Nephron (organoid): ENCODE measurements at regions not wholly inside any gene's neighbourhood (a gene's known extent, or its start where the extent isn't known, plus 50 kb on each side); places are given as distances from the start of the nearest gene placed in this dataset.

Experiments
- H3K27ac Mint-ChIP-seq, 3 experiments: 2 replicates each; pipeline ENCODE4 v1.8.0; 2020; ENCODE audit warnings: mixed read lengths in 3 of 3, mild to moderate bottlenecking in 2 of 3, moderate library complexity in 1 of 3
- H3K27me3 Mint-ChIP-seq: 2 replicates; pipeline ENCODE4 v1.8.0; 2021; ENCODE audit warnings: low read depth, mild to moderate bottlenecking, moderate library complexity, mixed read lengths
- H3K36me3 Mint-ChIP-seq: 2 replicates; pipeline ENCODE4 v1.8.0; 2020; ENCODE audit warnings: low read depth, mixed read lengths
- H3K4me1 Mint-ChIP-seq: 2 replicates; pipeline ENCODE4 v1.8.0; 2020; ENCODE audit warnings: mixed read lengths
- H3K4me3 Mint-ChIP-seq, 3 experiments: 2 replicates each; pipeline ENCODE4 v1.8.0; 2020; ENCODE audit warnings: mild to moderate bottlenecking in 3 of 3, mixed read lengths in 3 of 3, moderate library complexity in 2 of 3
- H3K9me3 Mint-ChIP-seq: 2 replicates; pipeline ENCODE4 v1.8.0; 2020; ENCODE audit warnings: mixed read lengths
- CTCF ChIP-seq, 3 experiments: fragments of 200-600 bp; sonication (generic); IDR thresholded peaks; one replicate each; pipeline ENCODE4 v1.5.0; 2021; ENCODE audit warnings: antibody characterized with exemption in 3 of 3; ENCODE audit not compliant: unreplicated experiment in 3 of 3

- TF ChIP-seq CTCF (IDR thresholded peaks at IDR 0.05; ENCODE audit: unreplicated experiment in 3 of 3), result no peak
- H3K27ac Mint-ChIP-seq, result peak overlapping the region; percentile 96 to 98 (median 97)
- peak overlapping the region in 2 of 3 experiments; percentile 7 for H3K4me3 Mint-ChIP-seq
- H3K27me3 Mint-ChIP-seq, result peaks cover 68% of the 10 kb centered on the region
- H3K4me1 Mint-ChIP-seq, result peaks cover 44% of the 10 kb centered on the region
- H3K36me3 Mint-ChIP-seq, result peaks cover 3% of the 10 kb centered on the region
- H3K9me3 Mint-ChIP-seq, result peaks cover 6% of the 10 kb centered on the region
Observed at GRCh38 chr6:41404182-41404845, 68.9 kb downstream of the NCR2 start.

- Mint-ChIP-seq H3K27ac (peak overlapping the region; percentile 78 to 98 (median 79)), H3K36me3 (peaks cover 3% of the 10 kb centered on the region), H3K27me3 (peaks cover 86% of the 10 kb centered on the region), H3K4me1 (peaks cover 56% of the 10 kb centered on the region), H3K9me3 (peaks cover 6% of the 10 kb centered on the region), H3K4me3 (peak overlapping the region in 2 of 3 experiments; percentile 13 to 20)
- TF ChIP-seq CTCF (IDR thresholded peaks at IDR 0.05; ENCODE audit: unreplicated experiment in 3 of 3), result no peak
Observed at GRCh38 chr6:41405941-41406727, 70.7 kb downstream of the NCR2 start.

GRCh38 chr6:41406728-41407489, 71.5 kb downstream of the NCR2 start:
- peaks cover 89% of the 10 kb centered on the region for H3K27me3 Mint-ChIP-seq
- H3K9me3 Mint-ChIP-seq, result no peaks in the 10 kb centered on the region
- H3K36me3 Mint-ChIP-seq, result no peaks in the 10 kb centered on the region
- peak overlapping the region; percentile 78 to 98 (median 84) for H3K27ac Mint-ChIP-seq
- no peak for TF ChIP-seq CTCF (IDR thresholded peaks at IDR 0.05; ENCODE audit: unreplicated experiment in 3 of 3)
- H3K4me1 Mint-ChIP-seq, result peaks cover 60% of the 10 kb centered on the region
- H3K4me3 Mint-ChIP-seq, result peak overlapping the region in 2 of 3 experiments; percentile 13 to 20

- H3K4me1 Mint-ChIP-seq, result peaks cover 60% of the 10 kb centered on the region
Observed at GRCh38 chr6:41408576-41408975, 73.2 kb downstream of the NCR2 start.

GRCh38 chr6:41408982-41409381, 73.6 kb downstream of the NCR2 start:
- Mint-ChIP-seq H3K27ac (no peak overlapping the region), H3K27me3 (peaks cover 96% of the 10 kb centered on the region), H3K36me3 (no peaks in the 10 kb centered on the region), H3K9me3 (no peaks in the 10 kb centered on the region), H3K4me3 (no peak overlapping the region), H3K4me1 (peaks cover 57% of the 10 kb centered on the region)
- no peak for TF ChIP-seq CTCF (IDR thresholded peaks at IDR 0.05; ENCODE audit: unreplicated experiment in 3 of 3)

More at GRCh38 chr6:41408576-41408975, 73.2 kb downstream of the NCR2 start:
- peaks cover 96% of the 10 kb centered on the region for H3K27me3 Mint-ChIP-seq
- no peaks in the 10 kb centered on the region for H3K36me3 Mint-ChIP-seq
- peak overlapping the region in 2 of 3 experiments; percentile 81 to 87 for H3K27ac Mint-ChIP-seq
- TF ChIP-seq CTCF (IDR thresholded peaks at IDR 0.05; ENCODE audit: unreplicated experiment in 3 of 3), result no peak
- H3K4me3 Mint-ChIP-seq, result peak overlapping the region in 2 of 3 experiments; percentile 13 to 22
- H3K9me3 Mint-ChIP-seq, result no peaks in the 10 kb centered on the region
